Amygdala (tissue), 56 donors: ENCODE measurements at regions not wholly inside any gene's neighbourhood (a gene's known extent, or its start where the extent isn't known, plus 50 kb on each side); places are given as distances from the start of the nearest gene placed in this dataset.

Experiments used
- DNase-seq, 56 donors: peaks; one replicate each; lab custom pipeline; 2025; lab: John Stamatoyannopoulos, UW

- DNase-seq = no peak
Observed at GRCh38 chr1:191134796-191135195, 657.1 kb upstream of the BRINP3 start.

- no peak for DNase-seq
Observed at GRCh38 chr1:191140038-191140437, 662.4 kb upstream of the BRINP3 start.

- DNase-seq = no peak
Observed at GRCh38 chr1:191142748-191143147, 665.1 kb upstream of the BRINP3 start.

- no peak for DNase-seq
Observed at GRCh38 chr1:191145834-191146233, 668.2 kb upstream of the BRINP3 start.

GRCh38 chr1:191151321-191151807 is 673.7 kb upstream of the BRINP3 start:
- no peak for DNase-seq

- DNase-seq = no peak
Observed at GRCh38 chr1:191152776-191153175, 675.1 kb upstream of the BRINP3 start.

- DNase-seq = no peak
Observed at GRCh38 chr1:191155178-191155577, 677.5 kb upstream of the BRINP3 start.

- no peak for DNase-seq
Observed at GRCh38 chr1:191160837-191161236, 683.2 kb upstream of the BRINP3 start.

GRCh38 chr1:191162762-191163161 is 685.1 kb upstream of the BRINP3 start:
- DNase-seq = no peak

- DNase-seq = no peak
Observed at GRCh38 chr1:191163621-191164020, 686.0 kb upstream of the BRINP3 start.

GRCh38 chr1:191174298-191174697 is 696.6 kb upstream of the BRINP3 start:
- DNase-seq = no peak

GRCh38 chr1:191176131-191176530 is 698.5 kb upstream of the BRINP3 start:
- no peak for DNase-seq

GRCh38 chr1:191206513-191207207 is 729.0 kb upstream of the BRINP3 start:
- no peak for DNase-seq

- DNase-seq = no peak
Observed at GRCh38 chr1:191222206-191222605, 744.5 kb upstream of the BRINP3 start.

GRCh38 chr1:191240925-191241324 is 763.3 kb upstream of the BRINP3 start:
- no peak for DNase-seq

GRCh38 chr1:191255354-191256054 is 777.8 kb upstream of the BRINP3 start:
- DNase-seq = no peak

GRCh38 chr1:191256917-191257316 is 779.3 kb upstream of the BRINP3 start:
- DNase-seq = no peak

- DNase-seq = no peak
Observed at GRCh38 chr1:191260056-191260455, 782.4 kb upstream of the BRINP3 start.

- no peak for DNase-seq
Observed at GRCh38 chr1:191261111-191261510, 783.4 kb upstream of the BRINP3 start.

GRCh38 chr1:191279266-191279800 is 801.7 kb upstream of the BRINP3 start:
- DNase-seq = no peak

- no peak for DNase-seq
Observed at GRCh38 chr1:191284175-191284574, 806.5 kb upstream of the BRINP3 start.

- no peak for DNase-seq
Observed at GRCh38 chr1:191290441-191290840, 812.8 kb upstream of the BRINP3 start.
